ENCODE measurements at regions not wholly inside any gene's neighbourhood (a gene's known extent, or its start where the extent isn't known, plus 50 kb on each side); places are given as distances from the start of the nearest gene placed in this dataset.

DNA sequence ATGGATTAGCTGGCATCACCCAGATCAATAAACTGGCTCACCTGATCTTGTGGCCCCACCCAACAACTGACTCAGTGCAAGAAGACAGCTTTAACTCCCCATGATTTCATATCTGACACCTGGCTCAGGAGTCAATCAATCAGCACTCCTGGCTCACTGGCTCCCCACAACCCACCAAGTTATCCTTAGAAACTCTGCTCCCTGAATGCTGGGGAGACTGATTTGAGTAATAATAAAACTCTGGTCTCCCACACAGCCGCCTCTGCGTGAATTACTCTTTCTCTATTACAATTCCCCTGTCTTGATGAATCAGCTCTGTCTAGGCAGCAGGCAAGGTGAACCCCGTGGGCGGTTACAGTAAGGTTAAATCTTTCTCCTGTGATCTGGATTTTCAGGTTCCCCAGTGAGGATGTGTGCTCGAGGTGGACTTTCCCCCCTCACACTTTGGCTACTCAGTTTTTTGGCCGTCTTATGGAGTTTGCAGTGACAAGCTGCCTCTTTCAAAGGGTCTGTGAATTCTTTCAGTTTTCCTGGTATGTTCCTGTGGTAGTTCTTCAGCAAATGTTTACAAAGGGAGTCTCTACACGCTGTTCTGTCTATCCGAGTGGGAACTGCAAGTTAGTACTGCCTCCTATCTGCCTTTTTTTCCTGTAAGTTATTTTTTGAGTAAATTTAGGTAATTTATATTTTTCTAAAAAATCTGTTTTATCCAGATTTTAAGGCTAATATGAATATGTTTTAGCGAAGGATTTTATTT lies 500.2 kb upstream of the NUDT12 start:
- no peak overlapping the region for H3K27ac ChIP-seq

DNA sequence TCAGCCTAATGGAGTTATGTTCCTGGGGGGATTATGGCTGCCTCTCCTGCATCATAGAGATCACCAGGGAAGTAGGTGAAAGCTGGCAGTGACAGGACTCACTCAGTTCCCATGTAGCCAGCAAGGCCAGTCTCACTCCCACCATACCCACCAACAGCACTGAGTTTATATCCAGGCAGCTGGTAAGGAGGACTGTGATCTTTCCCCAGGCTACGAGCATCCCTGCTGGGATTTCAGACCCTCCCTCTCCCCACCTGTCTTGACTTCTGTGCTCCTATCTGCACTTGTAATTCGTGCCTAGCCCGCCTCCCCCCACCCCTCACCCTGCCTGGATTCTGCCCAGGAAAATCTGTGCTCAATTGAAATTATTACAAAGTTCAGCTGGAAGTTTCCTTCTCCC lies 499.1 kb upstream of the NUDT12 start:
- no peak overlapping the region for H3K27ac ChIP-seq
- no peak for TF ChIP-seq CTCF (conservative IDR thresholded peaks at IDR 0.05)
- no peak for TF ChIP-seq ZFX (IDR thresholded peaks at IDR 0.05)

More for the DNA sequence above, 500.2 kb upstream of the NUDT12 start:
- TF ChIP-seq CTCF (conservative IDR thresholded peaks at IDR 0.05) = no peak
- TF ChIP-seq ZFX (IDR thresholded peaks at IDR 0.05) = no peak

DNA sequence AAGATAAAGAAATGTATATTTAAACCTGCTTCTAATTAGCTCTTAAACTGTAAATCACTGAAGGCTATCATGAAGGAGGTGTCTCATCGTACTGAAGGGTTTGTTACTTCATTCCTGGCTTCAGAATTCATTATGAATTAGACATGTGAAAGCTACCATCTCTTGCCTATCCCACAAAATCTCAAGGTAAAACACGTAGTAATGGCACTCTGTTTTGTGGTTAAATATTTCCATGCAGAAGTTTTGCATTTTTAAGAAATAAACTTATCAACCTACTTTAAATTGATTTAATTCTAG lies 490.7 kb upstream of the NUDT12 start:
- TF ChIP-seq ZFX (IDR thresholded peaks at IDR 0.05) = no peak
- no peak for TF ChIP-seq CTCF (conservative IDR thresholded peaks at IDR 0.05)
- no peak overlapping the region for H3K27ac ChIP-seq

DNA sequence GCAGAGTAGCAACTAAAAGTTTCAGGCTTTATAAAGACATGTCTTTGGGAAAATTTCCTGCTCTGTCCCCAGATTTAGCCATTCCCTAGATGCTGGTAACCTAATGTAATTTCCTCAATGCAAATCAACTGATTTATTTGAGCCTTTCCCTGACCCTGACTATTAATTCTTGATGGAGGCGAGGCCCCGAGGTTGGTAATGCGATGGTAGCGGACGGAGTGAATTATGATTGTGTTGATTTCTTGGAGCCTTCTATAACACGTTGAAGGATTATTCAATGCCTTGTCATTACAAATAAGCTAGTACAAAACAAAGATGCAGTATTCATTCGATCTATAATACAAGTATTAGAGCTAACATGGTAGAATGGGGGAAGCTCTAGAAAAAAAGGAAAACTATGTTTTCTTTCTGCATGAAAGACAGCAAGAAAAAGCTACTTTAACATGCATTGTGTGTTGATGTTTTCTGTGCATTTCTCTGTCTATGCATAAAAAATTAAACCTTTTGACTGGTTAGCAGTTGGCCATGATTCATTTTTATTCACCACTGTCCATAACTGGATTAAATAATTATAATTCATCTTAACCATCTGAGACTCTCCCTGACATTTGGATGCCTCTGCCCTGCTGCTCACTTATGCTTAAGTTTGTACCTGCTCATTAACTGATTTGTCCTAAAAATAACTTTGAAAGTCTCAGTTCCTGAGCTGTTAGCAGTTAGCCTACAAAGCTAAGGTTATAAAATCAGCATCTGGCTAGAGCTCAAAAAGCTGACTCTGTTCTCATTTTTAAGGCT lies 490.2 kb upstream of the NUDT12 start:
- no peak for TF ChIP-seq ZFX (IDR thresholded peaks at IDR 0.05)
- TF ChIP-seq CTCF (conservative IDR thresholded peaks at IDR 0.05) = no peak
- no peak overlapping the region for H3K27ac ChIP-seq

DNA sequence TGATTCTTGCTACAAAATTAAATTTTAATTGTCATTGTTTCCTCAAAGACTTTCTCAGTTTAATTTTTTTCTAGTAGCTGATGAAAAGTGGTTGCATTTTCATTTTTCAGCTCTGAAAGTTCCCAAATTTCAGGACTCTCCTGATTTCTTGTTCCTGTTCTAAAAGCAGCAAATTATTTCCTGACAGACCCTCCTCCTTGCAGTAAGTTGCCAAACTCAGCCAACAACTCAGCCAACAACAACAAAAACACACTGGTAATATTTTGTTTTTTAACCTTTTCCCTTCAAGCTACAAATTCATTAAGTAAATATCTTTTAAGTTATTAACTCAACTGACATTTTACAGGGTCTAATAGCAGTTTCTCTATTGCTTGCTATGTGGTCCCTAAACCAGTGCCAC lies 487.8 kb upstream of the NUDT12 start:
- TF ChIP-seq CTCF (conservative IDR thresholded peaks at IDR 0.05) (no peak), ZFX (IDR thresholded peaks at IDR 0.05) (no peak)
- H3K27ac ChIP-seq = no peak overlapping the region

GRCh38 chr5:104049752-104050151 lies 487.2 kb upstream of the NUDT12 start:
- TF ChIP-seq ZFX (IDR thresholded peaks at IDR 0.05) (no peak), CTCF (conservative IDR thresholded peaks at IDR 0.05) (no peak)
- no peak overlapping the region for H3K27ac ChIP-seq

DNA sequence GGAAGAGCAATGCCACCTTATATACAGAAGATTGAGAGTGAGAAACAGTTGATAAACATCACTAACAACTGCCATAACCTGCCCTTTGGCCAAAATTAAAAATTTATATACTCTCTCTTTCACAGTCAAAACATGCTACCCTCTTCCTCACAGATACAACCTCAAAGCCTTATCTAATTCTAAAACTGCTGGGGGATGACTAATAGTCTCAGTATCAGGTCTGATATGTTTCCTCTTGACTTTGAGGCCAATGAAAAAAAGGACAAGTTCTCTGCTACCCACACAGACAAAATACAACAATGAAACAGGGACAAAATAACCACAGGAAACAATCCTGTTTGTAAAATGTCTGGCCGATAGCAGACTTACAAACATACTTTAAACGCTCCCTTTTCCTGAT lies 485.6 kb upstream of the NUDT12 start:
- TF ChIP-seq CTCF (conservative IDR thresholded peaks at IDR 0.05) = no peak
- no peak for TF ChIP-seq ZFX (IDR thresholded peaks at IDR 0.05)
- H3K27ac ChIP-seq = no peak overlapping the region
